Gastrocnemius medialis (tissue), 4 donors: ENCODE measurements at regions not wholly inside any gene's neighbourhood (a gene's known extent, or its start where the extent isn't known, plus 50 kb on each side); places are given as distances from the start of the nearest gene placed in this dataset.
A peak's percentile ranks its signal among the peaks of the same experiment; 100 is the strongest.

Source experiments
- ATAC-seq, 2 donors: fragments of 150-250 bp; one replicate each; pipeline ENCODE4 v1.9.1; 2016
- DNase-seq, 2 donors: peaks; one replicate each; pipeline ENCODE4 v3.0.0-alpha.2; 2019
- H3K27ac ChIP-seq, 4 donors: fragments of 200-600 bp; sonication (generic); 1 replicate in 1 of 4; 2 replicates in 3 of 4; pipeline ENCODE4 v1.5.1; 2016 to 2018; ENCODE audit warnings: mild to moderate bottlenecking in 2 of 4, moderate library complexity in 1 of 4
- H3K27me3 ChIP-seq, 3 donors: fragments of 200-600 bp; sonication (generic) in 2 of 3; 1 replicate in 1 of 3; 2 replicates in 2 of 3; pipeline versions ENCODE4 v1.5.1 to v1.6.0; 2016 to 2019; ENCODE audit warnings: mild to moderate bottlenecking in 1 of 3, moderate library complexity in 1 of 3
- H3K36me3 ChIP-seq, 2 donors: fragments of 200-600 bp; sonication (generic) in 1 of 2; one replicate each; pipeline ENCODE4 v1.5.1; 2017 to 2018
- H3K4me1 ChIP-seq, 2 donors: fragments of 200-600 bp; sonication (generic) in 1 of 2; one replicate each; pipeline ENCODE4 v1.5.1; 2016 to 2017; ENCODE audit warnings: mild to moderate bottlenecking in 2 of 2
- H3K4me3 ChIP-seq, 4 donors: fragments of 200-600 bp; sonication (generic) in 3 of 4; 1 replicate in 1 of 4; 2 replicates in 3 of 4; pipeline ENCODE4 v1.5.1; 2016 to 2019; ENCODE audit warnings: mild to moderate bottlenecking in 2 of 4
- H3K9me3 ChIP-seq, 3 donors: fragments of 200-600 bp; sonication (generic) in 2 of 3; 1 replicate in 1 of 3; 2 replicates in 2 of 3; pipeline ENCODE4 v1.5.1; 2016 to 2019
- CTCF ChIP-seq, 5 experiments: fragments of 450-650 bp in 3 of 5; fragments of 200-600 bp in 2 of 5; sonication (generic) in 2 of 5; IDR thresholded peaks in 4 of 5; conservative IDR thresholded peaks in 1 of 5; 1 replicate in 4 of 5; 2 replicates in 1 of 5; pipeline ENCODE4 v1.5.1; 2016 to 2019; ENCODE audit warnings: antibody characterized with exemption in 5 of 5, mild to moderate bottlenecking in 3 of 5, moderate library complexity in 3 of 5
- POLR2A ChIP-seq, 2 donors: fragments of 450-650 bp; IDR thresholded peaks; one replicate each; pipeline ENCODE4 v1.6.1; 2017; ENCODE audit warnings: antibody characterized with exemption in 2 of 2, mild to moderate bottlenecking in 2 of 2, moderate library complexity in 2 of 2
- in situ Hi-C, 4 donors: fragments of 200-750 bp; cut with MboI; loops; one replicate each; pipeline versions ENCODE4 v1.15.0 to v1.8.0; 2017; ENCODE audit warnings: low sequenced_read_pairs in 4 of 4
- intact Hi-C: fragments of 100-400 bp; cut with DNase I; formaldehyde crosslinking; loops from one replicate; pipeline ENCODE4 v1.15.1; 2023; ENCODE audit warnings: low total_unique reads

- Histone ChIP-seq H3K27ac (no peak overlapping the region), H3K4me1 (no peaks in the 10 kb centered on the region), H3K36me3 (no peaks in the 10 kb centered on the region), H3K4me3 (no peak overlapping the region), H3K27me3 (no peaks in the 10 kb centered on the region), H3K9me3 (peaks cover 0 to 15% (median 0%) of the 10 kb centered on the region in 3 donors)
- ATAC-seq (no peak), DNase-seq (no peak)
- in situ Hi-C loops (no loop called here), intact Hi-C loops (no loop called here)
- TF ChIP-seq CTCF (IDR thresholded peaks at IDR 0.05 in 4 of 5, conservative IDR thresholded peaks at IDR 0.05 in 1 of 5), result no peak
- no peak for TF ChIP-seq POLR2A (IDR thresholded peaks at IDR 0.05)
Observed at GRCh38 chr11:122459064-122459463, 196.5 kb upstream of the UBASH3B start.

GRCh38 chr11:122453586-122453985 is 201.9 kb upstream of the UBASH3B start:
- no peaks in the 10 kb centered on the region for H3K27me3 ChIP-seq
- H3K9me3 ChIP-seq, result peaks cover 0 to 4% (median 0%) of the 10 kb centered on the region in 3 donors
- intact Hi-C loops (no loop called here), in situ Hi-C loops (no loop called here)
- no peaks in the 10 kb centered on the region for H3K36me3 ChIP-seq
- no peak for ATAC-seq
- TF ChIP-seq POLR2A (IDR thresholded peaks at IDR 0.05) (no peak), CTCF (IDR thresholded peaks at IDR 0.05 in 4 of 5, conservative IDR thresholded peaks at IDR 0.05 in 1 of 5) (no peak)
- H3K27ac ChIP-seq, result no peak overlapping the region
- H3K4me3 ChIP-seq, result no peak overlapping the region
- DNase-seq, result no peak
- H3K4me1 ChIP-seq, result no peaks in the 10 kb centered on the region

- in situ Hi-C loops (no loop called here), intact Hi-C loops (no loop called here)
- DNase-seq, result no peak
- Histone ChIP-seq H3K36me3 (no peaks in the 10 kb centered on the region), H3K27ac (no peak overlapping the region), H3K9me3 (no peaks in the 10 kb centered on the region), H3K4me1 (no peaks in the 10 kb centered on the region), H3K27me3 (no peaks in the 10 kb centered on the region), H3K4me3 (no peak overlapping the region)
- TF ChIP-seq CTCF (IDR thresholded peaks at IDR 0.05 in 4 of 5, conservative IDR thresholded peaks at IDR 0.05 in 1 of 5) (no peak), POLR2A (IDR thresholded peaks at IDR 0.05) (no peak)
- no peak for ATAC-seq
Observed at GRCh38 chr11:122451911-122452310, 203.6 kb upstream of the UBASH3B start.

GRCh38 chr11:122441666-122442035 is 213.9 kb upstream of the UBASH3B start:
- H3K4me1 ChIP-seq, result peaks cover 13 to 23% of the 10 kb centered on the region in 2 donors
- H3K4me3 ChIP-seq, result peak overlapping the region; percentile 51 to 64 (median 56)
- H3K9me3 ChIP-seq, result no peaks in the 10 kb centered on the region
- H3K36me3 ChIP-seq, result no peaks in the 10 kb centered on the region
- ATAC-seq (no peak), DNase-seq (no peak)
- peak overlapping the region; percentile 53 to 80 (median 68) for H3K27ac ChIP-seq
- no peak for TF ChIP-seq POLR2A (IDR thresholded peaks at IDR 0.05)
- no peak for TF ChIP-seq CTCF (IDR thresholded peaks at IDR 0.05 in 4 of 5, conservative IDR thresholded peaks at IDR 0.05 in 1 of 5)
- in situ Hi-C loops (no loop called here), intact Hi-C loops (loop anchor here (5.0 kb wide), 3 partner anchors 51 to 229 kb away; no protein-coding TSS in a partner anchor)
- H3K27me3 ChIP-seq, result no peaks in the 10 kb centered on the region
